Medulla oblongata (tissue), 1 donor: ENCODE measurements at regions not wholly inside any gene's neighbourhood (a gene's known extent, or its start where the extent isn't known, plus 50 kb on each side); places are given as distances from the start of the nearest gene placed in this dataset.
A peak's percentile ranks its signal among the peaks of the same experiment; 100 is the strongest.

ENCODE experiments used
- DNase-seq: peaks from one replicate; pipeline ENCODE4 v3.0.0-alpha.2; 2015; ENCODE audit errors: extremely low spot score

- no peak for DNase-seq
Observed at GRCh38 chr16:61596655-61597054, 439.6 kb downstream of the CDH8 start.

GRCh38 chr16:61595605-61596004 is 440.6 kb downstream of the CDH8 start:
- no peak for DNase-seq

GRCh38 chr16:61590577-61590976 is 445.7 kb downstream of the CDH8 start:
- DNase-seq: no peak

- no peak for DNase-seq
Observed at GRCh38 chr16:61587526-61587925, 448.7 kb downstream of the CDH8 start.

- no peak for DNase-seq
Observed at GRCh38 chr16:61581417-61582046, 454.7 kb downstream of the CDH8 start.

- DNase-seq: no peak
Observed at GRCh38 chr16:61580579-61580978, 455.7 kb downstream of the CDH8 start.

GRCh38 chr16:61579195-61579594 is 457.0 kb downstream of the CDH8 start:
- peak; percentile 70 for DNase-seq

- DNase-seq: no peak
Observed at GRCh38 chr16:61576476-61576875, 459.8 kb downstream of the CDH8 start.

GRCh38 chr16:61575617-61576016 is 460.6 kb downstream of the CDH8 start:
- DNase-seq: peak; percentile 2

- peak; percentile 6 for DNase-seq
Observed at GRCh38 chr16:61569028-61569427, 467.2 kb downstream of the CDH8 start.

GRCh38 chr16:61564716-61565115 is 471.5 kb downstream of the CDH8 start:
- DNase-seq: no peak

GRCh38 chr16:61555718-61556441 is 480.4 kb downstream of the CDH8 start:
- no peak for DNase-seq

GRCh38 chr16:61549327-61549726 is 486.9 kb downstream of the CDH8 start:
- no peak for DNase-seq

- no peak for DNase-seq
Observed at GRCh38 chr16:61547626-61548025, 488.6 kb downstream of the CDH8 start.

- no peak for DNase-seq
Observed at GRCh38 chr16:61544165-61544564, 492.1 kb downstream of the CDH8 start.

- DNase-seq: no peak
Observed at GRCh38 chr16:61540216-61540615, 496.0 kb downstream of the CDH8 start.

- DNase-seq: no peak
Observed at GRCh38 chr16:61530697-61531096, 505.5 kb downstream of the CDH8 start.

GRCh38 chr16:61500851-61501250 is 535.4 kb downstream of the CDH8 start:
- no peak for DNase-seq

- DNase-seq: no peak
Observed at GRCh38 chr16:61480250-61480649, 556.0 kb downstream of the CDH8 start.

GRCh38 chr16:61471737-61472136 is 564.5 kb downstream of the CDH8 start:
- DNase-seq: no peak

GRCh38 chr16:61471023-61471422 is 565.2 kb downstream of the CDH8 start:
- no peak for DNase-seq

- DNase-seq: no peak
Observed at GRCh38 chr16:61465285-61465684, 571.0 kb downstream of the CDH8 start.

- DNase-seq: no peak
Observed at GRCh38 chr16:61460020-61460419, 576.2 kb downstream of the CDH8 start.

- DNase-seq: no peak
Observed at GRCh38 chr16:61435346-61435745, 600.9 kb downstream of the CDH8 start.
